Mesendoderm (in vitro differentiated cells): ENCODE measurements at regions not wholly inside any gene's neighbourhood (a gene's known extent, or its start where the extent isn't known, plus 50 kb on each side); places are given as distances from the start of the nearest gene placed in this dataset.
"Not testable (repeated sequence)": the region's sequence is repeated elsewhere in the genome, so short reads cannot be mapped to it uniquely, and the experiment has no call there.

Experiments used
- DNase-seq: peaks from one replicate; pipeline ENCODE4 v3.0.0; 2013
- H2AK5ac ChIP-seq: 2 replicates; pipeline ENCODE4 v1.6.1; 2013; ENCODE audit warnings: low read length, inconsistent platforms
- H2BK120ac ChIP-seq: 2 replicates; pipeline ENCODE4 v1.6.1; 2013; ENCODE audit warnings: low read depth, mild to moderate bottlenecking, low read length, moderate library complexity, mixed read lengths
- H2BK15ac ChIP-seq: replicated peaks from 2 replicates; pipeline ENCODE4 v1.6.1; 2013; ENCODE audit warnings: low read depth, mild to moderate bottlenecking, moderate library complexity
- H2BK5ac ChIP-seq: 2 replicates; pipeline ENCODE4 v1.6.1; 2013; ENCODE audit warnings: low read length, inconsistent platforms
- H3K18ac ChIP-seq: 2 replicates; pipeline ENCODE4 v1.6.1; 2013; ENCODE audit warnings: mild to moderate bottlenecking, low read length, mixed read lengths
- H3K23ac ChIP-seq: one replicate; pipeline ENCODE4 v1.6.1; 2013; ENCODE audit warnings: low read length
- H3K27ac ChIP-seq: 2 replicates; pipeline ENCODE4 v1.5.1; 2013; ENCODE audit warnings: low read depth, mild to moderate bottlenecking, inconsistent platforms, low read length, moderate library complexity
- H3K27me3 ChIP-seq: 2 replicates; pipeline ENCODE4 v1.6.1; 2013; ENCODE audit warnings: low read length, control low read depth, mild to moderate bottlenecking, inconsistent platforms; ENCODE audit not compliant: insufficient read depth, poor library complexity
- H3K36me3 ChIP-seq: 2 replicates; pipeline ENCODE4 v1.6.1; 2013; ENCODE audit warnings: low read length, inconsistent platforms; ENCODE audit not compliant: control insufficient read depth, insufficient read depth
- H3K4ac ChIP-seq: one replicate; pipeline ENCODE4 v1.6.1; 2013; ENCODE audit warnings: low read depth, mild to moderate bottlenecking, low read length, moderate library complexity
- H3K4me1 ChIP-seq: 2 replicates; pipeline ENCODE4 v1.6.1; 2013; ENCODE audit warnings: low read depth, low read length, inconsistent platforms; ENCODE audit not compliant: control insufficient read depth
- H3K4me2 ChIP-seq: 2 replicates; pipeline ENCODE4 v1.6.1; 2013; ENCODE audit warnings: low read length
- H3K4me3 ChIP-seq: 2 replicates; pipeline ENCODE4 v1.5.1; 2013; ENCODE audit warnings: mild to moderate bottlenecking, low read length
- H3K56ac ChIP-seq: one replicate; pipeline ENCODE4 v1.6.1; 2013; ENCODE audit warnings: low read length
- H3K79me1 ChIP-seq: 2 replicates; pipeline ENCODE4 v1.6.1; 2013; ENCODE audit warnings: low read length, inconsistent platforms
- H3K79me2 ChIP-seq: 2 replicates; pipeline ENCODE4 v1.6.1; 2013; ENCODE audit warnings: mild to moderate bottlenecking, low read length; ENCODE audit not compliant: control insufficient read depth, insufficient read depth
- H3K9ac ChIP-seq: 2 replicates; pipeline ENCODE4 v1.6.1; 2013; ENCODE audit warnings: low read length, inconsistent platforms
- H4K5ac ChIP-seq: one replicate; pipeline ENCODE4 v1.6.1; 2013; ENCODE audit warnings: low read length
- H4K8ac ChIP-seq: one replicate; pipeline ENCODE4 v1.6.1; 2013; ENCODE audit warnings: low read depth, mild to moderate bottlenecking, control low read depth, low read length, moderate library complexity
- WGBS: extraction: QIAGEN DNeasy Blood & Tissue Kit; methylation state at CpG from one replicate; pipeline ENCODE4 v1.1.7; 2013; ENCODE audit warnings: low lambda C conversion rate, missing lambda C conversion rate; ENCODE audit not compliant: insufficient coverage; ENCODE audit errors: extremely low coverage; 5-methylcytosine and 5-hydroxymethylcytosine counted together

- no peak overlapping the region for H3K23ac ChIP-seq
- H3K36me3 ChIP-seq, result no peaks in the 10 kb centered on the region
- H3K18ac ChIP-seq, result no peak overlapping the region
- H3K9ac ChIP-seq, result no peak overlapping the region
- no peak overlapping the region for H2BK5ac ChIP-seq
- no peak overlapping the region for H3K4me2 ChIP-seq
- no peak overlapping the region for H3K27ac ChIP-seq
- H3K4me1 ChIP-seq, result no peaks in the 10 kb centered on the region
- DNase-seq, result no peak
- H2BK120ac ChIP-seq, result no peak overlapping the region
- no peak overlapping the region for H3K4me3 ChIP-seq
- H2AK5ac ChIP-seq, result no peak overlapping the region
- no CpG with 5 or more reads among the region's 3 CpGs for WGBS
- H3K79me1 ChIP-seq, result no peaks in the 10 kb centered on the region
- no peaks in the 10 kb centered on the region for H3K79me2 ChIP-seq
- H4K8ac ChIP-seq, result no peak overlapping the region
- H4K5ac ChIP-seq, result no peak overlapping the region
- H2BK15ac ChIP-seq, result no peak overlapping the region
- no peaks in the 10 kb centered on the region for H3K27me3 ChIP-seq
- no peak overlapping the region for H3K56ac ChIP-seq
- H3K4ac ChIP-seq, result no peak overlapping the region
These were observed 1103.2 kb downstream of the TBC1D22A start for GRCh38 chr22:47865626-47866025.

GRCh38 chr22:47862394-47862793, 1099.9 kb downstream of the TBC1D22A start:
- H3K36me3 ChIP-seq, result no peaks in the 10 kb centered on the region
- H4K5ac ChIP-seq, result no peak overlapping the region
- no peak overlapping the region for H3K4me2 ChIP-seq
- no peak overlapping the region for H2BK15ac ChIP-seq
- H3K27ac ChIP-seq, result no peak overlapping the region
- H3K4me1 ChIP-seq, result no peaks in the 10 kb centered on the region
- no CpG with 5 or more reads among the region's 4 CpGs for WGBS
- no peak overlapping the region for H2BK120ac ChIP-seq
- H2AK5ac ChIP-seq, result no peak overlapping the region
- no peak overlapping the region for H3K23ac ChIP-seq
- H3K9ac ChIP-seq, result no peak overlapping the region
- no peaks in the 10 kb centered on the region for H3K79me2 ChIP-seq
- H3K4me3 ChIP-seq, result no peak overlapping the region
- DNase-seq, result no peak
- no peak overlapping the region for H4K8ac ChIP-seq
- H3K79me1 ChIP-seq, result no peaks in the 10 kb centered on the region
- H3K18ac ChIP-seq, result no peak overlapping the region
- no peak overlapping the region for H2BK5ac ChIP-seq
- no peaks in the 10 kb centered on the region for H3K27me3 ChIP-seq
- no peak overlapping the region for H3K4ac ChIP-seq
- H3K56ac ChIP-seq, result no peak overlapping the region

GRCh38 chr22:47860907-47861306, 1098.5 kb downstream of the TBC1D22A start:
- not testable (repeated sequence) for H3K4me3 ChIP-seq, H4K8ac ChIP-seq, H3K36me3 ChIP-seq, H3K27ac ChIP-seq, H3K4me2 ChIP-seq, H3K79me2 ChIP-seq, H3K18ac ChIP-seq, H2BK15ac ChIP-seq, DNase-seq, H2BK120ac ChIP-seq, H3K23ac ChIP-seq, H3K9ac ChIP-seq, H3K4ac ChIP-seq, H3K4me1 ChIP-seq, H2BK5ac ChIP-seq, H4K5ac ChIP-seq, H3K56ac ChIP-seq, H3K79me1 ChIP-seq, H3K27me3 ChIP-seq, H2AK5ac ChIP-seq
- no CpG with 5 or more reads among the region's 9 CpGs for WGBS

- Histone ChIP-seq H2BK15ac (no peak overlapping the region), H3K4me3 (no peak overlapping the region), H4K5ac (no peak overlapping the region), H3K56ac (no peak overlapping the region), H2BK5ac (no peak overlapping the region), H3K23ac (no peak overlapping the region), H3K4me1 (no peaks in the 10 kb centered on the region), H3K27me3 (no peaks in the 10 kb centered on the region), H3K79me2 (no peaks in the 10 kb centered on the region), H3K27ac (no peak overlapping the region), H3K4me2 (no peak overlapping the region), H4K8ac (no peak overlapping the region), H3K9ac (no peak overlapping the region), H3K18ac (no peak overlapping the region), H3K79me1 (no peaks in the 10 kb centered on the region), H2AK5ac (no peak overlapping the region), H3K36me3 (no peaks in the 10 kb centered on the region), H3K4ac (no peak overlapping the region), H2BK120ac (no peak overlapping the region)
- no CpG with 5 or more reads among the region's 7 CpGs for WGBS
- DNase-seq, result no peak
These were observed 1097.6 kb downstream of the TBC1D22A start for GRCh38 chr22:47859881-47860525.

- no peaks in the 10 kb centered on the region for H3K79me1 ChIP-seq
- no peak overlapping the region for H2AK5ac ChIP-seq
- H2BK120ac ChIP-seq, result no peak overlapping the region
- H3K27me3 ChIP-seq, result no peaks in the 10 kb centered on the region
- no peak overlapping the region for H4K8ac ChIP-seq
- H4K5ac ChIP-seq, result no peak overlapping the region
- no peaks in the 10 kb centered on the region for H3K79me2 ChIP-seq
- H3K4me3 ChIP-seq, result no peak overlapping the region
- H3K18ac ChIP-seq, result no peak overlapping the region
- H3K9ac ChIP-seq, result no peak overlapping the region
- no peak overlapping the region for H2BK5ac ChIP-seq
- H3K27ac ChIP-seq, result no peak overlapping the region
- H3K4me2 ChIP-seq, result no peak overlapping the region
- no peak overlapping the region for H3K56ac ChIP-seq
- no peak overlapping the region for H3K23ac ChIP-seq
- H2BK15ac ChIP-seq, result no peak overlapping the region
- no peaks in the 10 kb centered on the region for H3K4me1 ChIP-seq
- no peaks in the 10 kb centered on the region for H3K36me3 ChIP-seq
- no peak overlapping the region for H3K4ac ChIP-seq
- no peak for DNase-seq
These were observed 1096.4 kb downstream of the TBC1D22A start for GRCh38 chr22:47858773-47859306.

GRCh38 chr22:47854680-47855079, 1092.2 kb downstream of the TBC1D22A start:
- H3K4ac ChIP-seq, result no peak overlapping the region
- no CpG with 5 or more reads among the region's 4 CpGs for WGBS
- H3K79me2 ChIP-seq, result no peaks in the 10 kb centered on the region
- H4K5ac ChIP-seq, result no peak overlapping the region
- no peak overlapping the region for H3K4me3 ChIP-seq
- no peak overlapping the region for H3K4me2 ChIP-seq
- no peak overlapping the region for H2AK5ac ChIP-seq
- H3K36me3 ChIP-seq, result no peaks in the 10 kb centered on the region
- H4K8ac ChIP-seq, result no peak overlapping the region
- no peak overlapping the region for H3K56ac ChIP-seq
- no peak overlapping the region for H2BK15ac ChIP-seq
- DNase-seq, result no peak
- H2BK120ac ChIP-seq, result no peak overlapping the region
- peaks cover 3% of the 10 kb centered on the region for H3K4me1 ChIP-seq
- H3K18ac ChIP-seq, result no peak overlapping the region
- no peak overlapping the region for H3K23ac ChIP-seq
- H3K79me1 ChIP-seq, result no peaks in the 10 kb centered on the region
- H2BK5ac ChIP-seq, result no peak overlapping the region
- no peaks in the 10 kb centered on the region for H3K27me3 ChIP-seq
- H3K9ac ChIP-seq, result no peak overlapping the region
- no peak overlapping the region for H3K27ac ChIP-seq
